WTC11 (cell line): ENCODE measurements at regions not wholly inside any gene's neighbourhood (a gene's known extent, or its start where the extent isn't known, plus 50 kb on each side); places are given as distances from the start of the nearest gene placed in this dataset.

Experiments
- ATAC-seq: fragments of 200-7000 bp; cut with Tn5 transposase; 2 replicates; pipeline ENCODE4 v1.10.0; 2021; ENCODE audit warnings: mild to moderate bottlenecking, moderate library complexity
- CTCF ChIA-PET: fragments of 300-600 bp; sonication (Branson Sonifier 250); formaldehyde crosslinking; loops from one replicate; lab custom pipeline; 2021; ENCODE audit warnings: antibody characterized with exemption; lab: Charles Lee
- POLR2A ChIA-PET: fragments of 350-600 bp; sonication (Branson Sonifier 250); formaldehyde crosslinking; loops from one replicate; lab custom pipeline; 2021; ENCODE audit warnings: antibody characterized with exemption; lab: Charles Lee
- DNase-seq: peaks from one replicate; pipeline ENCODE4 v3.0.0; 2021; ENCODE audit warnings: low spot score
- H3K27ac Mint-ChIP-seq: 2 replicates; pipeline ENCODE4 v1.8.0; 2021; ENCODE audit warnings: mixed read lengths
- H3K27me3 Mint-ChIP-seq: 2 replicates; pipeline ENCODE4 v1.8.0; 2021; ENCODE audit warnings: low read depth, mild to moderate bottlenecking, moderate library complexity, mixed read lengths
- H3K36me3 Mint-ChIP-seq: 2 replicates; pipeline ENCODE4 v1.8.0; 2021; ENCODE audit warnings: mixed read lengths
- H3K4me1 Mint-ChIP-seq: 2 replicates; pipeline ENCODE4 v1.8.0; 2022; ENCODE audit warnings: mixed read lengths
- H3K4me3 Mint-ChIP-seq: 2 replicates; pipeline ENCODE4 v1.8.0; 2021; ENCODE audit warnings: mild to moderate bottlenecking, moderate library complexity, mixed read lengths
- H3K9me3 Mint-ChIP-seq: 2 replicates; pipeline ENCODE4 v1.8.0; 2021; ENCODE audit warnings: mixed read lengths
- AFF4 ChIP-seq: sonication (generic); formaldehyde crosslinking; IDR thresholded peaks from 2 replicates; pipeline ENCODE4 v1.8.1; 2023; ENCODE audit warnings: mild to moderate bottlenecking, missing genetic modification reagents, borderline replicate concordance
- GABPB1 ChIP-seq: sonication (generic); formaldehyde crosslinking; IDR thresholded peaks from 2 replicates; pipeline ENCODE4 v1.8.1; 2023; ENCODE audit warnings: mild to moderate bottlenecking, missing genetic modification reagents
- HMGXB4 ChIP-seq: sonication (generic); formaldehyde crosslinking; IDR thresholded peaks from 2 replicates; pipeline ENCODE4 v1.8.1; 2023; ENCODE audit warnings: mild to moderate bottlenecking, moderate library complexity, missing genetic modification reagents
- JAZF1 ChIP-seq: fragments of 250-450 bp; sonication (Bioruptor Pico); IDR thresholded peaks from 2 replicates; pipeline ENCODE4 v1.9.0; 2021; ENCODE audit warnings: moderate library complexity, mild to moderate bottlenecking, inconsistent platforms
- KAT7 ChIP-seq: sonication (generic); formaldehyde crosslinking; IDR thresholded peaks from 2 replicates; pipeline ENCODE4 v1.8.1; 2023; ENCODE audit warnings: missing genetic modification reagents, mild to moderate bottlenecking, borderline replicate concordance
- MLX ChIP-seq: sonication (generic); formaldehyde crosslinking; IDR thresholded peaks from 2 replicates; pipeline ENCODE4 v1.8.1; 2023; ENCODE audit warnings: mild to moderate bottlenecking, missing genetic modification reagents, moderate library complexity
- NFYB ChIP-seq: sonication (generic); formaldehyde crosslinking; conservative IDR thresholded peaks from 2 replicates; pipeline ENCODE4 v1.8.0; 2022; ENCODE audit warnings: low read depth, missing genetic modification reagents
- PRRX2 ChIP-seq: fragments of 250-450 bp; sonication (Bioruptor Pico); IDR thresholded peaks from 2 replicates; pipeline ENCODE4 v1.8.0; 2021; ENCODE audit warnings: mild to moderate bottlenecking
- SOX15 ChIP-seq: fragments of 250-450 bp; sonication (Bioruptor Pico); IDR thresholded peaks from 2 replicates; pipeline ENCODE4 v1.9.0; 2021; ENCODE audit warnings: mild to moderate bottlenecking
- TP53 ChIP-seq: sonication (generic); formaldehyde crosslinking; IDR thresholded peaks from 2 replicates; pipeline ENCODE4 v1.8.1; 2023; ENCODE audit warnings: mild to moderate bottlenecking, missing genetic modification reagents
- ZBTB21 ChIP-seq: sonication (generic); formaldehyde crosslinking; IDR thresholded peaks from 2 replicates; pipeline ENCODE4 v1.8.1; 2023; ENCODE audit warnings: mild to moderate bottlenecking, missing genetic modification reagents, borderline replicate concordance
- ZMAT4 ChIP-seq: fragments of 250-450 bp; sonication (Bioruptor Pico); IDR thresholded peaks from 2 replicates; pipeline ENCODE4 v1.9.0; 2021; ENCODE audit warnings: mild to moderate bottlenecking
- ZNF232 ChIP-seq: sonication (generic); formaldehyde crosslinking; IDR thresholded peaks from 2 replicates; pipeline ENCODE4 v1.8.0; 2022; ENCODE audit warnings: mild to moderate bottlenecking, missing genetic modification reagents
- ZNF512 ChIP-seq: sonication (generic); formaldehyde crosslinking; IDR thresholded peaks from 2 replicates; pipeline ENCODE4 v1.8.1; 2022; ENCODE audit warnings: missing genetic modification reagents, borderline replicate concordance
- ZSCAN18 ChIP-seq: fragments of 250-450 bp; sonication (Bioruptor Pico); IDR thresholded peaks from 2 replicates; pipeline ENCODE4 v2.1.2; 2022; ENCODE audit warnings: mild to moderate bottlenecking, moderate library complexity
- TF ChIP-seq, protein P1 (sequence below): fragments of 250-450 bp; sonication (Bioruptor Pico); IDR thresholded peaks from 2 replicates; pipeline ENCODE4 v1.9.0; 2021; ENCODE audit warnings: mild to moderate bottlenecking
- TF ChIP-seq, protein P2 (sequence below): sonication (generic); formaldehyde crosslinking; IDR thresholded peaks from 2 replicates; pipeline ENCODE4 v1.8.1; 2023; ENCODE audit warnings: mild to moderate bottlenecking, missing genetic modification reagents
- TF ChIP-seq, protein P3 (sequence below): sonication (generic); formaldehyde crosslinking; IDR thresholded peaks from 2 replicates; pipeline ENCODE4 v1.8.0; 2022; ENCODE audit warnings: mild to moderate bottlenecking, missing genetic modification reagents

- TF ChIP-seq, protein P1, sequence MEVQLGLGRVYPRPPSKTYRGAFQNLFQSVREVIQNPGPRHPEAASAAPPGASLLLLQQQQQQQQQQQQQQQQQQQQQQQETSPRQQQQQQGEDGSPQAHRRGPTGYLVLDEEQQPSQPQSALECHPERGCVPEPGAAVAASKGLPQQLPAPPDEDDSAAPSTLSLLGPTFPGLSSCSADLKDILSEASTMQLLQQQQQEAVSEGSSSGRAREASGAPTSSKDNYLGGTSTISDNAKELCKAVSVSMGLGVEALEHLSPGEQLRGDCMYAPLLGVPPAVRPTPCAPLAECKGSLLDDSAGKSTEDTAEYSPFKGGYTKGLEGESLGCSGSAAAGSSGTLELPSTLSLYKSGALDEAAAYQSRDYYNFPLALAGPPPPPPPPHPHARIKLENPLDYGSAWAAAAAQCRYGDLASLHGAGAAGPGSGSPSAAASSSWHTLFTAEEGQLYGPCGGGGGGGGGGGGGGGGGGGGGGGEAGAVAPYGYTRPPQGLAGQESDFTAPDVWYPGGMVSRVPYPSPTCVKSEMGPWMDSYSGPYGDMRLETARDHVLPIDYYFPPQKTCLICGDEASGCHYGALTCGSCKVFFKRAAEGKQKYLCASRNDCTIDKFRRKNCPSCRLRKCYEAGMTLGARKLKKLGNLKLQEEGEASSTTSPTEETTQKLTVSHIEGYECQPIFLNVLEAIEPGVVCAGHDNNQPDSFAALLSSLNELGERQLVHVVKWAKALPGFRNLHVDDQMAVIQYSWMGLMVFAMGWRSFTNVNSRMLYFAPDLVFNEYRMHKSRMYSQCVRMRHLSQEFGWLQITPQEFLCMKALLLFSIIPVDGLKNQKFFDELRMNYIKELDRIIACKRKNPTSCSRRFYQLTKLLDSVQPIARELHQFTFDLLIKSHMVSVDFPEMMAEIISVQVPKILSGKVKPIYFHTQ (CRISPR knock-in tag): no peak
- TF ChIP-seq JAZF1 (CRISPR knock-in tag) (no peak), PRRX2 (CRISPR knock-in tag) (no peak), ZNF512 (CRISPR knock-in tag) (no peak), ZBTB21 (CRISPR knock-in tag) (no peak), ZMAT4 (CRISPR knock-in tag) (no peak), MLX (CRISPR knock-in tag) (no peak), HMGXB4 (CRISPR knock-in tag) (no peak), TP53 (CRISPR knock-in tag) (no peak)
- TF ChIP-seq, protein P2, sequence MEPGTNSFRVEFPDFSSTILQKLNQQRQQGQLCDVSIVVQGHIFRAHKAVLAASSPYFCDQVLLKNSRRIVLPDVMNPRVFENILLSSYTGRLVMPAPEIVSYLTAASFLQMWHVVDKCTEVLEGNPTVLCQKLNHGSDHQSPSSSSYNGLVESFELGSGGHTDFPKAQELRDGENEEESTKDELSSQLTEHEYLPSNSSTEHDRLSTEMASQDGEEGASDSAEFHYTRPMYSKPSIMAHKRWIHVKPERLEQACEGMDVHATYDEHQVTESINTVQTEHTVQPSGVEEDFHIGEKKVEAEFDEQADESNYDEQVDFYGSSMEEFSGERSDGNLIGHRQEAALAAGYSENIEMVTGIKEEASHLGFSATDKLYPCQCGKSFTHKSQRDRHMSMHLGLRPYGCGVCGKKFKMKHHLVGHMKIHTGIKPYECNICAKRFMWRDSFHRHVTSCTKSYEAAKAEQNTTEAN: no peak
Observed at GRCh38 chrX:40277672-40278071, 179.9 kb upstream of the BCOR start (continued).

DNA sequence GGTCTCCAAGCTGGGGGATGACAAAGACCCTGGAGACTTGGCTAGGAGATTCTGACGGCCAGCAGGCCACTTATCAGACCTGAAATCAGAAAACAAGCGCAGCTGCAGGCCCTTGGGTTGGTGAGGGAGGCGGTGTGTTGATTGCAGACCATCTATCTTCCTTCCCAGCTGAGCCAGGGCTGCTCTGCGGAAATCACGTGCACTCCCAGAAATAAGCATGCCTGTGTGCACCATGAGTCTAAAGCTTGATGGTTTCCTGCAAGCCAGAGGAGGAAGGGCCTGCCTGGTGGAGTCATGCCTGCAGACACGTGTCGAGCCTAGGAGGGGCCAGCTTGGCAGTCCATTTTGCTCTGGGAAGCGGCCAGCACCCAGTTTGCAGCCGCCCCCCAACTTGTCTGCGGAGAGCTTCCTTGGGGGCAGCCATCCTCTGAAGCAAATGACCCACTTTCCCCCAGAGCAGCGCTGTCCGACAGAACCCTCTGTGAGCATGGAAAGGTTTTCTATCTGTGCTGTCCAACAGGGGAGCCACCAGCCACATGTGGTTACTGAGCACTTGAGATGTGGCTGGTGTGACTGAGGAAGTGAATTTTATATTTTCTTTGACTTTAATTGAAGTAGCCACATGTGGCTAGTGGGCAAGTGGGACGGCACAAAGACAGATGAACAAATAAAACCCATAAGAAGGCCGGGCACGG, 175.7 kb upstream of the BCOR start:
- no peak overlapping the region for H3K4me3 Mint-ChIP-seq
- DNase-seq (no peak), ATAC-seq (no peak)
- peaks cover 8% of the 10 kb centered on the region for H3K27me3 Mint-ChIP-seq
- H3K9me3 Mint-ChIP-seq: peaks cover 7% of the 10 kb centered on the region; the same call in 1 of the 2 replicates
- POLR2A ChIA-PET: no interaction called here
- peaks cover 14% of the 10 kb centered on the region for H3K4me1 Mint-ChIP-seq
- no peak overlapping the region for H3K27ac Mint-ChIP-seq
- H3K36me3 Mint-ChIP-seq: no peaks in the 10 kb centered on the region
- CTCF ChIA-PET: interaction anchor here (0.6 to 0.9 kb wide), 2 partner anchors 97 to 266 kb away, joined by 3 to 4 read pairs; no protein-coding TSS in a partner anchor
- TF ChIP-seq MLX (CRISPR knock-in tag): no peak
- TF ChIP-seq NFYB (CRISPR knock-in tag): no peak
- TF ChIP-seq ZMAT4 (CRISPR knock-in tag): no peak
- no peak for TF ChIP-seq AFF4 (CRISPR knock-in tag)
- TF ChIP-seq, protein P3, sequence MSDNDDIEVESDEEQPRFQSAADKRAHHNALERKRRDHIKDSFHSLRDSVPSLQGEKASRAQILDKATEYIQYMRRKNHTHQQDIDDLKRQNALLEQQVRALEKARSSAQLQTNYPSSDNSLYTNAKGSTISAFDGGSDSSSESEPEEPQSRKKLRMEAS (CRISPR knock-in tag): no peak
- no peak for TF ChIP-seq SOX15 (CRISPR knock-in tag)
- no peak for TF ChIP-seq ZNF232 (CRISPR knock-in tag)
- TF ChIP-seq KAT7: no peak
- no peak for TF ChIP-seq GABPB1 (CRISPR knock-in tag)
- no peak for TF ChIP-seq ZSCAN18 (CRISPR knock-in tag)
